ENCODE measurements at regions not wholly inside any gene's neighbourhood (a gene's known extent, or its start where the extent isn't known, plus 50 kb on each side); places are given as distances from the start of the nearest gene placed in this dataset.

GRCh38 chr3:64427671-64428070, 202.4 kb upstream of the PRICKLE2 start:
- no peak for DNase-seq (ENCODE audit: low read depth)
- H3K4me3 ChIP-seq (ENCODE audit: control insufficient read depth, low read depth, low read length), result no peak overlapping the region
- no peak for TF ChIP-seq CTCF (conservative IDR thresholded peaks at IDR 0.05; ENCODE audit: control insufficient read depth, insufficient read depth, low read depth, low read length)

- no peak for DNase-seq (ENCODE audit: low read depth)
- no peak for TF ChIP-seq CTCF (conservative IDR thresholded peaks at IDR 0.05; ENCODE audit: control insufficient read depth, insufficient read depth, low read depth, low read length)
- H3K4me3 ChIP-seq (ENCODE audit: control insufficient read depth, low read depth, low read length), result no peak overlapping the region
Observed at GRCh38 chr3:64426551-64426950, 201.3 kb upstream of the PRICKLE2 start.

- DNase-seq (ENCODE audit: low read depth), result no peak
- no peak overlapping the region for H3K4me3 ChIP-seq (ENCODE audit: control insufficient read depth, low read depth, low read length)
- TF ChIP-seq CTCF (conservative IDR thresholded peaks at IDR 0.05; ENCODE audit: control insufficient read depth, insufficient read depth, low read depth, low read length), result no peak
Observed at GRCh38 chr3:64422932-64423331, 197.7 kb upstream of the PRICKLE2 start.

- no peak for TF ChIP-seq CTCF (conservative IDR thresholded peaks at IDR 0.05; ENCODE audit: control insufficient read depth, insufficient read depth, low read depth, low read length)
- DNase-seq (ENCODE audit: low read depth), result no peak
- no peak overlapping the region for H3K4me3 ChIP-seq (ENCODE audit: control insufficient read depth, low read depth, low read length)
Observed at GRCh38 chr3:64422192-64422591, 196.9 kb upstream of the PRICKLE2 start.

- H3K4me3 ChIP-seq (ENCODE audit: control insufficient read depth, low read depth, low read length), result no peak overlapping the region
- no peak for TF ChIP-seq CTCF (conservative IDR thresholded peaks at IDR 0.05; ENCODE audit: control insufficient read depth, insufficient read depth, low read depth, low read length)
- DNase-seq (ENCODE audit: low read depth), result no peak
Observed at GRCh38 chr3:64417816-64418215, 192.6 kb upstream of the PRICKLE2 start.

- DNase-seq (ENCODE audit: low read depth), result no peak
- no peak for TF ChIP-seq CTCF (conservative IDR thresholded peaks at IDR 0.05; ENCODE audit: control insufficient read depth, insufficient read depth, low read depth, low read length)
- no peak overlapping the region for H3K4me3 ChIP-seq (ENCODE audit: control insufficient read depth, low read depth, low read length)
Observed at GRCh38 chr3:64414043-64414442, 188.8 kb upstream of the PRICKLE2 start.

GRCh38 chr3:64411101-64411500, 185.8 kb upstream of the PRICKLE2 start:
- no peak for TF ChIP-seq CTCF (conservative IDR thresholded peaks at IDR 0.05; ENCODE audit: control insufficient read depth, insufficient read depth, low read depth, low read length)
- no peak overlapping the region for H3K4me3 ChIP-seq (ENCODE audit: control insufficient read depth, low read depth, low read length)
- DNase-seq (ENCODE audit: low read depth), result no peak

Measured in fibroblast of mammary gland (primary cell).